K562 (cell line): ENCODE measurements at regions not wholly inside any gene's neighbourhood (a gene's known extent, or its start where the extent isn't known, plus 50 kb on each side); places are given as distances from the start of the nearest gene placed in this dataset.

Experiments
- E2F4 ChIP-seq: sonication (generic); formaldehyde crosslinking; IDR thresholded peaks from 2 replicates; pipeline ENCODE4 v1.8.0; 2022; ENCODE audit warnings: mild to moderate bottlenecking, low read depth, missing genetic modification reagents
- GTF2B ChIP-seq: IDR thresholded peaks from 2 replicates; pipeline ENCODE4 v1.6.1; 2011; ENCODE audit not compliant: insufficient read length; ENCODE audit errors: extremely low read depth
- HMGN3 ChIP-seq: IDR thresholded peaks from 2 replicates; pipeline ENCODE4 v1.6.1; 2011; ENCODE audit warnings: borderline replicate concordance, low read depth, mild to moderate bottlenecking, mixed read lengths, low read length; ENCODE audit not compliant: insufficient read length; ENCODE audit errors: extremely low read depth
- NR0B1 ChIP-seq: fragments of 450-650 bp; IDR thresholded peaks from one replicate; pipeline ENCODE4 v1.6.1; 2018; ENCODE audit warnings: mild to moderate bottlenecking, moderate library complexity; ENCODE audit not compliant: partially characterized antibody
- PHF8 ChIP-seq: fragments of 200-600 bp; sonication (generic); IDR thresholded peaks from 2 replicates; pipeline ENCODE4 v1.6.1; 2012; ENCODE audit warnings: mixed run types, mild to moderate bottlenecking, inconsistent platforms, low read length, moderate library complexity, borderline replicate concordance
- POLR2AphosphoS5 ChIP-seq: IDR thresholded peaks from 2 replicates; pipeline ENCODE4 v1.6.1; 2011; ENCODE audit warnings: mild to moderate bottlenecking, low read depth, low read length, moderate library complexity; ENCODE audit not compliant: control insufficient read depth, insufficient read depth
- RREB1 ChIP-seq: fragments of 250-450 bp; sonication (Bioruptor Pico); IDR thresholded peaks from 2 replicates; pipeline ENCODE4 v1.4.0; 2020
- SP2 ChIP-seq: IDR thresholded peaks from 2 replicates; pipeline ENCODE4 v1.6.1; 2011; ENCODE audit warnings: mild to moderate bottlenecking, low read depth, low read length, moderate library complexity; ENCODE audit not compliant: poor library complexity, severe bottlenecking; ENCODE audit errors: extremely low read depth
- SRSF3 ChIP-seq: fragments of 200-400 bp; formaldehyde crosslinking; IDR thresholded peaks from 2 replicates; pipeline ENCODE4 v1.6.1; 2016; ENCODE audit warnings: mild to moderate bottlenecking, low read length, moderate library complexity; ENCODE audit not compliant: insufficient read depth
- TEAD1 ChIP-seq, 2 experiments: fragments of 450-650 bp in 1 of 2; sonication (generic) in 1 of 2; formaldehyde crosslinking; IDR thresholded peaks; 2 replicates each; pipeline versions ENCODE4 v1.4.0 to v1.8.0; 2020 to 2022; ENCODE audit warnings: mild to moderate bottlenecking in 2 of 2, missing genetic modification reagents in 1 of 2
- ZEB2 ChIP-seq: fragments of 450-650 bp; IDR thresholded peaks from 2 replicates; pipeline ENCODE4 v1.6.1; 2016
- ZNF263 ChIP-seq: sonication (generic); formaldehyde crosslinking; IDR thresholded peaks from 2 replicates; pipeline ENCODE4 v1.8.0; 2022; ENCODE audit warnings: mild to moderate bottlenecking, missing genetic modification reagents, borderline replicate concordance
- ZNF507 ChIP-seq: conservative IDR thresholded peaks from 2 replicates; pipeline ENCODE4 v1.6.1; 2017; ENCODE audit warnings: missing genetic modification characterization, missing compliant biosample characterization
- TF ChIP-seq, protein P1 (sequence below): fragments of 250-450 bp; sonication (Bioruptor Pico); IDR thresholded peaks from 2 replicates; pipeline ENCODE4 v1.8.0; 2022; ENCODE audit warnings: inconsistent platforms

DNA sequence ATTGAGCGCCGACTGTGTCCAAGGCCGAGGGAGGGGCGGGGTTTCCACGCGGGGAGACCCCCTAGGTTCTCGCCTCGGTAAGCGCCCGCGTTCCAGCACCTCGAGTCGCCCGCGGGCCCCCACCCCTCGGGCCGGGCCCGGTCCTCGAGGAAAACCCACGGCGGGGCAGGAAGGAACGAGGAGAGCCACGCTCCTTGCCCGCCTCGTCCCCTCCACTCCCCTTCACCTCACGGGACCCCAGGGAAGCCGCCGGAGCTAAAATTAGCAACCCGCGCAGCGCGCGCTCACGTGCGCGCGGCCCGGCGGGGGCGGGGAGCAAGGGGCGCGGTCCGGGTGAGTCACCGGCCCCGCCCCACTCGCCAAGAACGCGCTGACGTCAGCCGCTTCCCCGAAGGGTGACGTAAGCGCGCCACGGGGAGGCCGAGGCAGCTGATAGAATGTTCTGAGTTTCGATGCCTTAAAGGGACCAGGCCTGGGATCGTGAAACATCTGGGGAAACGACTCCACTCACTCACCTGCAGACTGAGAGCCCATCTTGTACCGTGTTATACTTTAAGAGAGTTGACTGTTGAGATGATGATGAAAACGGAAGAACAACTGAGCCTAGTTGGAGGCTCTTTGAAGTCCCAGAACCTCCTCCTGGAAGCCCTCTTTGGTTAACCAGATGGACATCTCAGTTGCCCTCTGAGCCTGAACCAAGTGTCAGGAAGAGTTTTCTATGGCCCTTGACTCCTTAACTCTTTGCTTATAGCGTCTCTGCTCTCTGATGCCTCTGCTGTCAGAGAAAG lies 49.7 kb upstream of the ATF3 start (continued):
- TF ChIP-seq NR0B1: no peak
- TF ChIP-seq ZNF507 (tag): no peak
- TF ChIP-seq, protein P1, sequence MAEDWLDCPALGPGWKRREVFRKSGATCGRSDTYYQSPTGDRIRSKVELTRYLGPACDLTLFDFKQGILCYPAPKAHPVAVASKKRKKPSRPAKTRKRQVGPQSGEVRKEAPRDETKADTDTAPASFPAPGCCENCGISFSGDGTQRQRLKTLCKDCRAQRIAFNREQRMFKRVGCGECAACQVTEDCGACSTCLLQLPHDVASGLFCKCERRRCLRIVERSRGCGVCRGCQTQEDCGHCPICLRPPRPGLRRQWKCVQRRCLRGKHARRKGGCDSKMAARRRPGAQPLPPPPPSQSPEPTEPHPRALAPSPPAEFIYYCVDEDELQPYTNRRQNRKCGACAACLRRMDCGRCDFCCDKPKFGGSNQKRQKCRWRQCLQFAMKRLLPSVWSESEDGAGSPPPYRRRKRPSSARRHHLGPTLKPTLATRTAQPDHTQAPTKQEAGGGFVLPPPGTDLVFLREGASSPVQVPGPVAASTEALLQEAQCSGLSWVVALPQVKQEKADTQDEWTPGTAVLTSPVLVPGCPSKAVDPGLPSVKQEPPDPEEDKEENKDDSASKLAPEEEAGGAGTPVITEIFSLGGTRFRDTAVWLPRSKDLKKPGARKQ (CRISPR knock-in tag): no peak
- TF ChIP-seq ZNF263 (CRISPR knock-in tag): no peak
- TF ChIP-seq TEAD1 (CRISPR knock-in tag; IDR thresholded peaks at IDR 0.05): peak; percentile 54 to 88; a peak in 3 of 4 replicates
- peak; percentile 99 for TF ChIP-seq HMGN3
- peak; percentile 72; the same call in 1 of the 2 replicates for TF ChIP-seq RREB1
- no peak for TF ChIP-seq E2F4 (CRISPR knock-in tag)
- TF ChIP-seq SP2: no peak
- peak; percentile 35; the same call in 1 of the 2 replicates for TF ChIP-seq ZEB2
- TF ChIP-seq GTF2B: no peak
- no peak for TF ChIP-seq SRSF3
- TF ChIP-seq PHF8: peak; percentile 76; the same call in 1 of the 2 replicates
- peak; percentile 67; the same call in 1 of the 2 replicates for TF ChIP-seq POLR2AphosphoS5
